Upper lobe of right lung (tissue), 1 donor: ENCODE measurements at regions not wholly inside any gene's neighbourhood (a gene's known extent, or its start where the extent isn't known, plus 50 kb on each side); places are given as distances from the start of the nearest gene placed in this dataset.

Source experiments
- ATAC-seq: fragments of 200-7000 bp; cut with Tn5 transposase; one replicate; pipeline ENCODE4 v1.9.1; 2020; ENCODE audit warnings: mild to moderate bottlenecking, moderate library complexity
- DNase-seq: peaks from one replicate; pipeline ENCODE4 v3.0.0-alpha.2; 2020
- H3K27ac ChIP-seq: fragments of 200-600 bp; one replicate; pipeline ENCODE4 v1.8.0; 2022
- H3K27me3 ChIP-seq: fragments of 200-600 bp; one replicate; pipeline ENCODE4 v1.8.0; 2022; ENCODE audit warnings: mild to moderate bottlenecking
- H3K36me3 ChIP-seq: fragments of 200-600 bp; one replicate; pipeline ENCODE4 v1.8.0; 2022
- H3K4me1 ChIP-seq: fragments of 200-600 bp; one replicate; pipeline ENCODE4 v1.8.0; 2022
- H3K4me3 ChIP-seq: fragments of 200-600 bp; one replicate; pipeline ENCODE4 v1.8.0; 2022; ENCODE audit warnings: mild to moderate bottlenecking
- H3K9me3 ChIP-seq: fragments of 200-600 bp; one replicate; pipeline ENCODE4 v1.8.0; 2022
- CTCF ChIP-seq: fragments of 200-600 bp; IDR thresholded peaks from one replicate; pipeline ENCODE4 v1.8.0; 2022; ENCODE audit warnings: antibody characterized with exemption
- intact Hi-C: fragments of 100-400 bp; cut with DNase I; formaldehyde crosslinking; loops from one replicate; pipeline ENCODE4 v1.11.0; 2022
- donor health status: DM: no; HTN: yes; CAD: no; lungs with severe emphysema.

- Histone ChIP-seq H3K4me1 (no peaks in the 10 kb centered on the region), H3K4me3 (no peak overlapping the region), H3K27ac (no peak overlapping the region), H3K27me3 (no peaks in the 10 kb centered on the region), H3K36me3 (no peaks in the 10 kb centered on the region), H3K9me3 (no peaks in the 10 kb centered on the region)
- no peak for DNase-seq
- TF ChIP-seq CTCF: no peak
- intact Hi-C loops: no loop called here
- ATAC-seq: peak; percentile 73
Observed at GRCh38 chrX:5051831-5052491, 1176.7 kb downstream of the NLGN4X start.

GRCh38 chrX:5042563-5042962, 1186.1 kb downstream of the NLGN4X start:
- no peak for TF ChIP-seq CTCF
- DNase-seq (no peak), ATAC-seq (no peak)
- Histone ChIP-seq H3K9me3 (no peaks in the 10 kb centered on the region), H3K4me3 (no peak overlapping the region), H3K27me3 (no peaks in the 10 kb centered on the region), H3K36me3 (no peaks in the 10 kb centered on the region), H3K4me1 (no peaks in the 10 kb centered on the region), H3K27ac (no peak overlapping the region)
- intact Hi-C loops: no loop called here

- no peak overlapping the region for H3K4me3 ChIP-seq
- no peak overlapping the region for H3K27ac ChIP-seq
- H3K9me3 ChIP-seq: no peaks in the 10 kb centered on the region
- no peak for TF ChIP-seq CTCF
- intact Hi-C loops: no loop called here
- H3K27me3 ChIP-seq: no peaks in the 10 kb centered on the region
- ATAC-seq (no peak), DNase-seq (no peak)
- no peaks in the 10 kb centered on the region for H3K4me1 ChIP-seq
- no peaks in the 10 kb centered on the region for H3K36me3 ChIP-seq
Observed at GRCh38 chrX:5031792-5032191, 1196.9 kb downstream of the NLGN4X start.

GRCh38 chrX:5015451-5015850, 1213.2 kb downstream of the NLGN4X start:
- H3K27me3 ChIP-seq: no peaks in the 10 kb centered on the region
- ATAC-seq: no peak
- no peaks in the 10 kb centered on the region for H3K36me3 ChIP-seq
- H3K4me3 ChIP-seq: no peak overlapping the region
- intact Hi-C loops: no loop called here
- no peaks in the 10 kb centered on the region for H3K9me3 ChIP-seq
- no peak for DNase-seq
- TF ChIP-seq CTCF: no peak
- H3K4me1 ChIP-seq: no peaks in the 10 kb centered on the region
- H3K27ac ChIP-seq: no peak overlapping the region

- no peaks in the 10 kb centered on the region for H3K4me1 ChIP-seq
- ATAC-seq: no peak
- no peaks in the 10 kb centered on the region for H3K27me3 ChIP-seq
- no peak overlapping the region for H3K27ac ChIP-seq
- no peaks in the 10 kb centered on the region for H3K9me3 ChIP-seq
- DNase-seq: no peak
- no peaks in the 10 kb centered on the region for H3K36me3 ChIP-seq
- TF ChIP-seq CTCF: no peak
- intact Hi-C loops: no loop called here
- no peak overlapping the region for H3K4me3 ChIP-seq
Observed at GRCh38 chrX:4994855-4995254, 1233.8 kb downstream of the NLGN4X start.

- no peaks in the 10 kb centered on the region for H3K36me3 ChIP-seq
- intact Hi-C loops: no loop called here
- DNase-seq (no peak), ATAC-seq (no peak)
- H3K9me3 ChIP-seq: no peaks in the 10 kb centered on the region
- TF ChIP-seq CTCF: no peak
- no peak overlapping the region for H3K4me3 ChIP-seq
- H3K4me1 ChIP-seq: no peaks in the 10 kb centered on the region
- H3K27ac ChIP-seq: no peak overlapping the region
- no peaks in the 10 kb centered on the region for H3K27me3 ChIP-seq
Observed at GRCh38 chrX:4978613-4979012, 1250.1 kb downstream of the NLGN4X start.
